Activated CD8-positive, alpha-beta memory T cell treated with anti-CD3 and anti-CD28 coated beads, Interleukin-2, amount 50 U/mL, for 24 hours (primary cell): ENCODE measurements at regions not wholly inside any gene's neighbourhood (a gene's known extent, or its start where the extent isn't known, plus 50 kb on each side); places are given as distances from the start of the nearest gene placed in this dataset.

ENCODE experiments used
- DNase-seq: peaks from one replicate; pipeline ENCODE4 v3.0.0-alpha.2; 2020; ENCODE audit errors: extremely low read depth

- DNase-seq: no peak
Measured at GRCh38 chr1:239879321-239880170, 212.1 kb upstream of the FMN2 start.

- no peak for DNase-seq
Measured at GRCh38 chr1:239882967-239883366, 208.7 kb upstream of the FMN2 start.

GRCh38 chr1:239884796-239885195 lies 206.9 kb upstream of the FMN2 start:
- no peak for DNase-seq

- no peak for DNase-seq
Measured at GRCh38 chr1:239886266-239886665, 205.4 kb upstream of the FMN2 start.

GRCh38 chr1:239888639-239889038 lies 203.0 kb upstream of the FMN2 start:
- no peak for DNase-seq

GRCh38 chr1:239891621-239892358 lies 199.9 kb upstream of the FMN2 start:
- no peak for DNase-seq

GRCh38 chr1:239892602-239893001 lies 199.1 kb upstream of the FMN2 start:
- no peak for DNase-seq

- DNase-seq: no peak
Measured at GRCh38 chr1:239893127-239893731, 198.5 kb upstream of the FMN2 start.

GRCh38 chr1:239896569-239896968 lies 195.1 kb upstream of the FMN2 start:
- DNase-seq: no peak

GRCh38 chr1:239896980-239897379 lies 194.7 kb upstream of the FMN2 start:
- DNase-seq: no peak

GRCh38 chr1:239897458-239897857 lies 194.2 kb upstream of the FMN2 start:
- DNase-seq: no peak

- peak; percentile 47 for DNase-seq
Measured at GRCh38 chr1:239898062-239898730, 193.5 kb upstream of the FMN2 start.

GRCh38 chr1:239899747-239900146 lies 191.9 kb upstream of the FMN2 start:
- DNase-seq: no peak

GRCh38 chr1:239906394-239906793 lies 185.3 kb upstream of the FMN2 start:
- no peak for DNase-seq

- DNase-seq: no peak
Measured at GRCh38 chr1:239909898-239910297, 181.8 kb upstream of the FMN2 start.

- no peak for DNase-seq
Measured at GRCh38 chr1:239912471-239912870, 179.2 kb upstream of the FMN2 start.

GRCh38 chr1:239913141-239913585 lies 178.5 kb upstream of the FMN2 start:
- no peak for DNase-seq

GRCh38 chr1:239914751-239915231 lies 176.9 kb upstream of the FMN2 start:
- DNase-seq: no peak

- no peak for DNase-seq
Measured at GRCh38 chr1:239918634-239919033, 173.0 kb upstream of the FMN2 start.

- no peak for DNase-seq
Measured at GRCh38 chr1:239920214-239920613, 171.5 kb upstream of the FMN2 start.

GRCh38 chr1:239922778-239923522 lies 168.7 kb upstream of the FMN2 start:
- DNase-seq: no peak
